HG03469 (cell line): ENCODE measurements at regions not wholly inside any gene's neighbourhood (a gene's known extent, or its start where the extent isn't known, plus 50 kb on each side); places are given as distances from the start of the nearest gene placed in this dataset.
"Not testable (repeated sequence)": the region's sequence is repeated elsewhere in the genome, so short reads cannot be mapped to it uniquely, and the experiment has no call there.

Experiments used
- ATAC-seq: cut with Tn5 transposase; IDR thresholded peaks from one replicate; pipeline ENCODE4 v1.9.1; 2021; ENCODE audit warnings: mild to moderate bottlenecking, moderate library complexity, moderate number of reproducible peaks; ENCODE audit not compliant: unreplicated experiment

- no peak for ATAC-seq
Measured at GRCh38 chr12:127752802-127753201, 514.2 kb upstream of the TMEM132C start.

GRCh38 chr12:127760357-127760756 lies 506.6 kb upstream of the TMEM132C start:
- ATAC-seq: no peak

- no peak for ATAC-seq
Measured at GRCh38 chr12:127760996-127761395, 506.0 kb upstream of the TMEM132C start.

- no peak for ATAC-seq
Measured at GRCh38 chr12:127761880-127762279, 505.1 kb upstream of the TMEM132C start.

- ATAC-seq: no peak
Measured at GRCh38 chr12:127767656-127768055, 499.3 kb upstream of the TMEM132C start.

GRCh38 chr12:127770118-127770517 lies 496.9 kb upstream of the TMEM132C start:
- ATAC-seq: no peak

GRCh38 chr12:127771546-127771945 lies 495.4 kb upstream of the TMEM132C start:
- ATAC-seq: no peak

GRCh38 chr12:127773520-127773919 lies 493.4 kb upstream of the TMEM132C start:
- no peak for ATAC-seq

GRCh38 chr12:127774828-127775227 lies 492.1 kb upstream of the TMEM132C start:
- ATAC-seq: no peak

GRCh38 chr12:127779301-127780045 lies 487.5 kb upstream of the TMEM132C start:
- ATAC-seq: no peak

GRCh38 chr12:127780881-127781280 lies 486.1 kb upstream of the TMEM132C start:
- ATAC-seq: no peak

- no peak for ATAC-seq
Measured at GRCh38 chr12:127781336-127781735, 485.6 kb upstream of the TMEM132C start.

- no peak for ATAC-seq
Measured at GRCh38 chr12:127785540-127785939, 481.4 kb upstream of the TMEM132C start.

- ATAC-seq: no peak
Measured at GRCh38 chr12:127785986-127786590, 480.9 kb upstream of the TMEM132C start.

- ATAC-seq: no peak
Measured at GRCh38 chr12:127787544-127787943, 479.4 kb upstream of the TMEM132C start.

- no peak for ATAC-seq
Measured at GRCh38 chr12:127790376-127790775, 476.6 kb upstream of the TMEM132C start.

- no peak for ATAC-seq
Measured at GRCh38 chr12:127791217-127791616, 475.8 kb upstream of the TMEM132C start.

GRCh38 chr12:127797918-127798317 lies 469.1 kb upstream of the TMEM132C start:
- no peak for ATAC-seq

GRCh38 chr12:127802271-127802670 lies 464.7 kb upstream of the TMEM132C start:
- ATAC-seq: no peak

GRCh38 chr12:127803545-127803944 lies 463.4 kb upstream of the TMEM132C start:
- ATAC-seq: no peak

GRCh38 chr12:127809275-127809674 lies 457.7 kb upstream of the TMEM132C start:
- no peak for ATAC-seq

- no peak for ATAC-seq
Measured at GRCh38 chr12:127810041-127810440, 456.9 kb upstream of the TMEM132C start.

- not testable (repeated sequence) for ATAC-seq
Measured at GRCh38 chr12:127810459-127810858, 456.5 kb upstream of the TMEM132C start.
